ENCODE measurements at regions not wholly inside any gene's neighbourhood (a gene's known extent, or its start where the extent isn't known, plus 50 kb on each side); places are given as distances from the start of the nearest gene placed in this dataset.

DNA sequence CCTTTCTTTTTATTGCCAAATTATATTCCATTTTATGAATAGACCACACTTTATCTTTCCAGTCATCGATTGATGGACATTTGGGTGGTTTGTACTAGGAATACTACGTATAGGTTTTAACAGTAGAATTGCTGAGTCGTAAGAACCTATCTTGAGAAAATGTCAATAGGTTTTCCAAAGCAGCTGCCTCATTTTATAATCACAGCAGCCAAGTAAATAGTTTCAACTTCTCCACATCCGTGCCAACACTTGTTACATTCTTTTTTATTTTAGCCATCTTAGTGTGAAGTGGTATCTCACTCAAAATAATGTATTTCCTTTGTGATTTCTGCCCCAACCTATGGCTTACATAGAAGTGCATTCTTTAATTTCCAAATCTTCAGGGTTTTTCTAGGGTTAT is 479.2 kb downstream of the CDH26 start:
- no peak for TF ChIP-seq EZH2 (optimal IDR thresholded peaks at IDR 0.05; ENCODE audit: low read depth, low read length)
- TF ChIP-seq EZH2phosphoT487 (IDR thresholded peaks at IDR 0.05; ENCODE audit: low read length), result no peak
- no peak for TF ChIP-seq CTCF (IDR thresholded peaks at IDR 0.05; ENCODE audit: low read length)
- H3K4me1 ChIP-seq (ENCODE audit: low read length), result no peaks in the 10 kb centered on the region
- no peak overlapping the region for H3K9ac ChIP-seq (ENCODE audit: low read length)
- no peak overlapping the region for H2AFZ ChIP-seq (ENCODE audit: low read length)
- no peaks in the 10 kb centered on the region for H3K36me3 ChIP-seq (replicated peaks; ENCODE audit: insufficient read depth, low read length)
- no peak for DNase-seq
- H3F3A ChIP-seq (ENCODE audit: insufficient read depth, low read length), result no peaks in the 10 kb centered on the region
- H3K4me2 ChIP-seq (ENCODE audit: low read depth, low read length), result no peak overlapping the region
- H3K27me3 ChIP-seq (replicated peaks; ENCODE audit: insufficient read depth, low read length), result no peaks in the 10 kb centered on the region
- no peaks in the 10 kb centered on the region for H4K20me1 ChIP-seq (ENCODE audit: insufficient read depth, low read length)
- no peaks in the 10 kb centered on the region for H3K79me2 ChIP-seq (ENCODE audit: low read length)
- H3K27ac ChIP-seq (ENCODE audit: low read length), result no peak overlapping the region
- no peaks in the 10 kb centered on the region for H3K9me2 ChIP-seq (replicated peaks; ENCODE audit: insufficient read depth, low read length)
- H3K4me3 ChIP-seq (ENCODE audit: low read length), result no peak overlapping the region
- no peaks in the 10 kb centered on the region for H3K9me3 ChIP-seq (replicated peaks; ENCODE audit: insufficient read depth, low read length)

GRCh38 chr20:60446267-60447111 is 488.3 kb downstream of the CDH26 start:
- H3K27me3 ChIP-seq (replicated peaks; ENCODE audit: insufficient read depth, low read length), result no peaks in the 10 kb centered on the region
- TF ChIP-seq EZH2 (optimal IDR thresholded peaks at IDR 0.05; ENCODE audit: low read depth, low read length) (no peak), EZH2phosphoT487 (IDR thresholded peaks at IDR 0.05; ENCODE audit: low read length) (no peak), CTCF (IDR thresholded peaks at IDR 0.05; ENCODE audit: low read length) (no peak)
- no peaks in the 10 kb centered on the region for H3K4me1 ChIP-seq (ENCODE audit: low read length)
- no peaks in the 10 kb centered on the region for H3F3A ChIP-seq (ENCODE audit: insufficient read depth, low read length)
- no peak overlapping the region for H3K4me3 ChIP-seq (ENCODE audit: low read length)
- H3K9ac ChIP-seq (ENCODE audit: low read length), result no peak overlapping the region
- H2AFZ ChIP-seq (ENCODE audit: low read length), result no peak overlapping the region
- H3K79me2 ChIP-seq (ENCODE audit: low read length), result no peaks in the 10 kb centered on the region
- no peaks in the 10 kb centered on the region for H3K9me3 ChIP-seq (replicated peaks; ENCODE audit: insufficient read depth, low read length)
- no peaks in the 10 kb centered on the region for H4K20me1 ChIP-seq (ENCODE audit: insufficient read depth, low read length)
- H3K27ac ChIP-seq (ENCODE audit: low read length), result no peak overlapping the region
- no peak overlapping the region for H3K4me2 ChIP-seq (ENCODE audit: low read depth, low read length)
- DNase-seq, result peak; percentile 30
- H3K9me2 ChIP-seq (replicated peaks; ENCODE audit: insufficient read depth, low read length), result no peaks in the 10 kb centered on the region
- no peaks in the 10 kb centered on the region for H3K36me3 ChIP-seq (replicated peaks; ENCODE audit: insufficient read depth, low read length)

DNA sequence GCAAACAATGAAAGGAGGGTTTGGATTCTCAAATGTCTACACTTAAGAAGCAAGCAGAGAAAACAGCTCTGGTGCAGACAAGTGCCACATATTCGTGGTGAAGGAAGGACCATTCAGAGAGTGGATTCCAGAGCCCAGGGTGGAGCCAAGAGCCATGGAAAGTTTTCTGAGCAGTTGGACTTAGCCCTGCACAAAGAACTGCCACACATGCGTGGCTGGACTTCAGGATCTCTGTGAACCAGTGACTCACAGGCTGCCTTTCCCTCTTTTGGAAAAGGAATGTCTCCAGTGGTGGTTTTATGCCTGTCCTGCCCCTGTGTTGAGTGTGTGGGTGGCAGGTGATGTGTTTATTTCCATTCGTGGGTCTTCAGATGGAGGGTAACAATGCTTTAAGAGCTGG is 489.5 kb downstream of the CDH26 start:
- TF ChIP-seq EZH2phosphoT487 (IDR thresholded peaks at IDR 0.05; ENCODE audit: low read length) (no peak), CTCF (IDR thresholded peaks at IDR 0.05; ENCODE audit: low read length) (no peak)
- no peak overlapping the region for H3K4me3 ChIP-seq (ENCODE audit: low read length)
- H3K27me3 ChIP-seq (replicated peaks; ENCODE audit: insufficient read depth, low read length), result no peaks in the 10 kb centered on the region

More for the DNA sequence above, 489.5 kb downstream of the CDH26 start:
- Histone ChIP-seq H3K79me2 (ENCODE audit: low read length) (no peaks in the 10 kb centered on the region), H3K27ac (ENCODE audit: low read length) (no peak overlapping the region), H3K9ac (ENCODE audit: low read length) (no peak overlapping the region), H3K9me3 (replicated peaks; ENCODE audit: insufficient read depth, low read length) (no peaks in the 10 kb centered on the region), H4K20me1 (ENCODE audit: insufficient read depth, low read length) (no peaks in the 10 kb centered on the region), H3K36me3 (replicated peaks; ENCODE audit: insufficient read depth, low read length) (no peaks in the 10 kb centered on the region), H2AFZ (ENCODE audit: low read length) (no peak overlapping the region), H3K9me2 (replicated peaks; ENCODE audit: insufficient read depth, low read length) (no peaks in the 10 kb centered on the region), H3K4me2 (ENCODE audit: low read depth, low read length) (no peak overlapping the region), H3F3A (ENCODE audit: insufficient read depth, low read length) (no peaks in the 10 kb centered on the region), H3K4me1 (ENCODE audit: low read length) (no peaks in the 10 kb centered on the region)
- no peak for DNase-seq
